Osteoblast (primary cell): ENCODE measurements at regions not wholly inside any gene's neighbourhood (a gene's known extent, or its start where the extent isn't known, plus 50 kb on each side); places are given as distances from the start of the nearest gene placed in this dataset.

ENCODE experiments used
- DNase-seq: peaks from one replicate; pipeline ENCODE4 v3.0.0; 2011; ENCODE audit warnings: low spot score, mixed read lengths; ENCODE audit not compliant: insufficient read length; ENCODE audit errors: missing footprints
- H2AFZ ChIP-seq: 2 replicates; pipeline ENCODE4 v1.6.0; 2011; ENCODE audit warnings: mild to moderate bottlenecking, low read length
- H3K27ac ChIP-seq: 2 replicates; pipeline ENCODE4 v1.5.1; 2011; ENCODE audit warnings: mild to moderate bottlenecking, low read depth, low read length, moderate library complexity
- H3K27me3 ChIP-seq: 2 replicates; pipeline ENCODE4 v1.6.0; 2012; ENCODE audit warnings: mild to moderate bottlenecking, control low read depth, inconsistent platforms, low read length, moderate library complexity; ENCODE audit not compliant: insufficient read depth
- H3K36me3 ChIP-seq: 2 replicates; pipeline ENCODE4 v1.5.1; 2011; ENCODE audit warnings: mild to moderate bottlenecking, low read length, control low read depth, moderate library complexity; ENCODE audit not compliant: insufficient read depth
- H3K4me1 ChIP-seq: 2 replicates; pipeline ENCODE4 v1.5.1; 2011; ENCODE audit warnings: mild to moderate bottlenecking, low read length, control low read depth, moderate library complexity; ENCODE audit not compliant: insufficient read depth
- H3K4me2 ChIP-seq: 2 replicates; pipeline ENCODE4 v1.6.0; 2011; ENCODE audit warnings: mild to moderate bottlenecking, low read length; ENCODE audit not compliant: insufficient read depth
- H3K4me3 ChIP-seq: fragments of 200-600 bp; sonication (generic); 3 replicates; pipeline ENCODE4 v1.5.1; 2012; ENCODE audit warnings: mild to moderate bottlenecking, low read length, inconsistent platforms; ENCODE audit not compliant: insufficient read depth
- H3K79me2 ChIP-seq: 2 replicates; pipeline ENCODE4 v1.6.0; 2012; ENCODE audit warnings: mild to moderate bottlenecking, low read length, control low read depth, inconsistent platforms; ENCODE audit not compliant: insufficient read depth
- H3K9me3 ChIP-seq: 2 replicates; pipeline ENCODE4 v1.5.1; 2011; ENCODE audit warnings: low read depth, low read length, control low read depth
- H4K20me1 ChIP-seq: 2 replicates; pipeline ENCODE4 v1.6.0; 2012; ENCODE audit warnings: mild to moderate bottlenecking, low read length, control low read depth; ENCODE audit not compliant: insufficient read depth
- TF ChIP-seq, protein P1 (sequence below): IDR thresholded peaks from 2 replicates; pipeline ENCODE4 v1.5.1; 2011; ENCODE audit warnings: mild to moderate bottlenecking, low read depth, low read length, moderate library complexity; ENCODE audit errors: extremely low read depth

GRCh38 chr21:19141511-19141910, 737.9 kb upstream of the TMPRSS15 start:
- TF ChIP-seq, protein P1, sequence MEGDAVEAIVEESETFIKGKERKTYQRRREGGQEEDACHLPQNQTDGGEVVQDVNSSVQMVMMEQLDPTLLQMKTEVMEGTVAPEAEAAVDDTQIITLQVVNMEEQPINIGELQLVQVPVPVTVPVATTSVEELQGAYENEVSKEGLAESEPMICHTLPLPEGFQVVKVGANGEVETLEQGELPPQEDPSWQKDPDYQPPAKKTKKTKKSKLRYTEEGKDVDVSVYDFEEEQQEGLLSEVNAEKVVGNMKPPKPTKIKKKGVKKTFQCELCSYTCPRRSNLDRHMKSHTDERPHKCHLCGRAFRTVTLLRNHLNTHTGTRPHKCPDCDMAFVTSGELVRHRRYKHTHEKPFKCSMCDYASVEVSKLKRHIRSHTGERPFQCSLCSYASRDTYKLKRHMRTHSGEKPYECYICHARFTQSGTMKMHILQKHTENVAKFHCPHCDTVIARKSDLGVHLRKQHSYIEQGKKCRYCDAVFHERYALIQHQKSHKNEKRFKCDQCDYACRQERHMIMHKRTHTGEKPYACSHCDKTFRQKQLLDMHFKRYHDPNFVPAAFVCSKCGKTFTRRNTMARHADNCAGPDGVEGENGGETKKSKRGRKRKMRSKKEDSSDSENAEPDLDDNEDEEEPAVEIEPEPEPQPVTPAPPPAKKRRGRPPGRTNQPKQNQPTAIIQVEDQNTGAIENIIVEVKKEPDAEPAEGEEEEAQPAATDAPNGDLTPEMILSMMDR: no peak
- Histone ChIP-seq H3K27me3 (no peaks in the 10 kb centered on the region), H4K20me1 (no peaks in the 10 kb centered on the region), H3K4me1 (no peaks in the 10 kb centered on the region), H3K4me3 (no peak overlapping the region), H3K9me3 (peaks cover 1% of the 10 kb centered on the region), H3K79me2 (no peaks in the 10 kb centered on the region), H3K36me3 (no peaks in the 10 kb centered on the region), H2AFZ (no peak overlapping the region), H3K4me2 (no peak overlapping the region), H3K27ac (no peak overlapping the region)
- no peak for DNase-seq

DNA sequence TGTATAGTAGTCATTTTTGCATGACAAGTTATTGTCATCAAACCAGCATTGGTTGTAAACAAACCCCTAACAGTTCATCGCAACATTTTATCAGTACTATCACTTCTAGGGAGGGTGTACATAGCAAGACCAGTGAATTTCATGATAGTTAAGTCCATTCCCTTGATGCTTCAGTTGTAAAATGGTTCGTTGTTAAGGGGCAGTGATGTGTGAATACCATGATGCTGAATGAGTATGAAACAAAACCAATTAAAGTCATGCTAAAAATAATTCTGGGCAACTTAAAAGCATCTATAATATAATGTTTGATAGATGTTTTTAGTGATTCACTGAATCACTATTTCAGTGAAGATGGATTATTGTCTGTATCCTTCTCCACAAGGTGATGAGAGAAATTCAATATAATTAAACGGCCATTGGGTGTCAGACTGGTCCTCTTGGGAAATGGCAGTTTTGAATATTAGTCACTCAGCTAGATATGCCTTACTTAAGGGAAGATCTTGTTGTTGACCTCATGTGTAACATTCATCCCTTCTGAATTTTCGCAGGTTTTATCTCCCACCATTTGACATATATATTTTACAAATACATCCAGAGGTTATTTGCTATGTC, 742.2 kb upstream of the TMPRSS15 start:
- Histone ChIP-seq H3K4me3 (no peak overlapping the region), H3K36me3 (no peaks in the 10 kb centered on the region), H2AFZ (no peak overlapping the region), H3K9me3 (peaks cover 3% of the 10 kb centered on the region), H3K4me2 (no peak overlapping the region), H3K4me1 (no peaks in the 10 kb centered on the region), H4K20me1 (no peaks in the 10 kb centered on the region), H3K27me3 (no peaks in the 10 kb centered on the region), H3K79me2 (no peaks in the 10 kb centered on the region), H3K27ac (no peak overlapping the region)
- no peak for DNase-seq
- TF ChIP-seq, protein P1: no peak

- Histone ChIP-seq H3K4me1 (no peaks in the 10 kb centered on the region), H3K36me3 (no peaks in the 10 kb centered on the region), H4K20me1 (no peaks in the 10 kb centered on the region), H3K9me3 (peaks cover 3% of the 10 kb centered on the region), H3K27ac (no peak overlapping the region), H2AFZ (no peak overlapping the region), H3K79me2 (no peaks in the 10 kb centered on the region), H3K4me2 (no peak overlapping the region), H3K4me3 (no peak overlapping the region), H3K27me3 (no peaks in the 10 kb centered on the region)
- no peak for DNase-seq
- TF ChIP-seq, protein P1: no peak
Measured at GRCh38 chr21:19148056-19148455, 744.5 kb upstream of the TMPRSS15 start.

DNA sequence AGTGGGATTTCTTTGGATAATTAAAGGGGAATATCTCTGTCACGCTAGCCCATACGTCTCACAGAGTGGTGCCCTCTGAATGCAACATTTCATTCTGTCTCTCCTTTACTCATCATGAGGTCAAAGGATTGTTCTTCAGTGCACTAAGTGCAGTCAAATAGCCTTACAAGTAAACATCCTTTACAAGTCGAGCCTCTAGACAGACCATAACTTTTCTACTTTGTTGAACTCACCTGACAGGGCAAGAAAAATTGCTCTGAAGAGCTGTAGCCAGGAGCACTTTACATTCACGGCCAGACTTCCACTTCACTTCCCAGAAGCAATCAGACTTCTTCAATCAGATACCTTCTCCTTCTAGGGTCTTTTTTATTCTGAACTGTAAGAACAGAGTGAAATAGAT, 768.0 kb upstream of the TMPRSS15 start:
- H3K27me3 ChIP-seq: no peaks in the 10 kb centered on the region
- H3K9me3 ChIP-seq: peaks cover under 1% of the 10 kb centered on the region
- H3K36me3 ChIP-seq: no peaks in the 10 kb centered on the region
- H3K4me2 ChIP-seq: no peak overlapping the region
- no peaks in the 10 kb centered on the region for H4K20me1 ChIP-seq
- no peak overlapping the region for H3K27ac ChIP-seq
- no peak for DNase-seq
- TF ChIP-seq, protein P1: no peak
- no peaks in the 10 kb centered on the region for H3K4me1 ChIP-seq
- H3K4me3 ChIP-seq: no peak overlapping the region
- H2AFZ ChIP-seq: no peak overlapping the region
- H3K79me2 ChIP-seq: no peaks in the 10 kb centered on the region
